WTC11 (cell line): ENCODE measurements at regions not wholly inside any gene's neighbourhood (a gene's known extent, or its start where the extent isn't known, plus 50 kb on each side); places are given as distances from the start of the nearest gene placed in this dataset.

Experiments used
- CTCF ChIP-seq: fragments of 200-600 bp; IDR thresholded peaks from 2 replicates; pipeline ENCODE4 v1.8.0; 2022; ENCODE audit warnings: antibody characterized with exemption
- HMGXB4 ChIP-seq: sonication (generic); formaldehyde crosslinking; IDR thresholded peaks from 2 replicates; pipeline ENCODE4 v1.8.1; 2023; ENCODE audit warnings: mild to moderate bottlenecking, moderate library complexity, missing genetic modification reagents
- NR2C2 ChIP-seq: sonication (generic); formaldehyde crosslinking; IDR thresholded peaks from 2 replicates; pipeline ENCODE4 v1.8.0; 2022; ENCODE audit warnings: mild to moderate bottlenecking, missing genetic modification reagents
- TF ChIP-seq, protein P1 (sequence below): fragments of 250-450 bp; sonication (Bioruptor Pico); IDR thresholded peaks from 2 replicates; pipeline ENCODE4 v1.8.0; 2021; ENCODE audit warnings: mild to moderate bottlenecking
- TF ChIP-seq, protein P2 (sequence below): sonication (generic); formaldehyde crosslinking; conservative IDR thresholded peaks from 2 replicates; pipeline ENCODE4 v1.8.1; 2022; ENCODE audit warnings: mild to moderate bottlenecking, missing genetic modification reagents

DNA sequence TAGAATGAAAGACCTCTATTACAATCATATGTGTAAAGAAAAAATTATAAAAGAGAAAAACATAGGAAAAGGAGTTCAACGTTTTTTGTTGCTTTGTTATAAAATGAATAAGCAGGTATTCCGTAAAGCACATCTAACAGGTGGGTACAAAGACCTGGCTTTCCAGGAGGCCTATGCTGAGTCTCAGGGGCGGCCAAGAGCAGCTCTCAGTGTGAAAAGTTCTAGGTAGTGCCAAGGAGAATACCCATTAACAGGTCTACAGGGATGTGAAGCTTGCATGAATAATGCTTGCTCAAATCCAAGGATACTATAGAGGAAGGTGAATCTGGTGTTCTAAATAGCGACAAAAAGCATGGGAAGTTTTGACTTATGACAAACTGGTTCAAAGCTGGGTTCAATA lies 944.4 kb downstream of the PDHA2 start:
- no peak for TF ChIP-seq CTCF
- no peak for TF ChIP-seq NR2C2
- no peak for TF ChIP-seq HMGXB4 (CRISPR knock-in tag)
- TF ChIP-seq, protein P1, sequence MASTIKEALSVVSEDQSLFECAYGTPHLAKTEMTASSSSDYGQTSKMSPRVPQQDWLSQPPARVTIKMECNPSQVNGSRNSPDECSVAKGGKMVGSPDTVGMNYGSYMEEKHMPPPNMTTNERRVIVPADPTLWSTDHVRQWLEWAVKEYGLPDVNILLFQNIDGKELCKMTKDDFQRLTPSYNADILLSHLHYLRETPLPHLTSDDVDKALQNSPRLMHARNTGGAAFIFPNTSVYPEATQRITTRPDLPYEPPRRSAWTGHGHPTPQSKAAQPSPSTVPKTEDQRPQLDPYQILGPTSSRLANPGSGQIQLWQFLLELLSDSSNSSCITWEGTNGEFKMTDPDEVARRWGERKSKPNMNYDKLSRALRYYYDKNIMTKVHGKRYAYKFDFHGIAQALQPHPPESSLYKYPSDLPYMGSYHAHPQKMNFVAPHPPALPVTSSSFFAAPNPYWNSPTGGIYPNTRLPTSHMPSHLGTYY (CRISPR knock-in tag), result no peak
- TF ChIP-seq, protein P2, sequence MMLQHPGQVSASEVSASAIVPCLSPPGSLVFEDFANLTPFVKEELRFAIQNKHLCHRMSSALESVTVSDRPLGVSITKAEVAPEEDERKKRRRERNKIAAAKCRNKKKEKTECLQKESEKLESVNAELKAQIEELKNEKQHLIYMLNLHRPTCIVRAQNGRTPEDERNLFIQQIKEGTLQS (CRISPR knock-in tag), result no peak
